ENCODE measurements at regions not wholly inside any gene's neighbourhood (a gene's known extent, or its start where the extent isn't known, plus 50 kb on each side); places are given as distances from the start of the nearest gene placed in this dataset.

DNA sequence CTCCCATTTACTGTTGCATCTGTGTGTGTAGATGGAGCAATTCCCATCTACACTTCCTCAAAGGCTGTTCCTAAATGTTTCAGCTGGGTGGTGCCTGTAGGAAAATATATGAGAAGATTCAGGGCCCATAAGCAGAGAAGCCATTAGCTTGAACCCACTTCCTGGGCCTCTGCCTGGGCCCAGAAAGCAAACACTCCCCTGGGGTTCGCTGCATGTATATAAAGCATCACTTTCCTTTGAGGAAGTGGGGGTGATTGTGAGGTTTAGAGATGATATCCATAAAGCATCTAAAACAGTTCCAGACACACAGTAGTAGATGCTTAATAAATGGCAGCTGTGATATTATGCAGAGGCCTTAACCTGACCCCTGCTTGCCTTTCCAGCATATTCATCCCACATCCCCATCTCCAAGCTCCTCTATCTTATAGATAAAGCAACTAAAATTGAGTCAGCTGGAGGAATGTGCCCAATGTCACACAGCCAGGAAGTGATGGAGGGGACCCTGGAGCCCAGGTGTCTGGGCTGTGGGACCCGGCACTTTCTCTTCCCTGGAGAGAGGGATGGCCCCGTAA is 280.0 kb upstream of the CRY1 start:
- DNase-seq (ENCODE audit: low spot score), result no peak

DNA sequence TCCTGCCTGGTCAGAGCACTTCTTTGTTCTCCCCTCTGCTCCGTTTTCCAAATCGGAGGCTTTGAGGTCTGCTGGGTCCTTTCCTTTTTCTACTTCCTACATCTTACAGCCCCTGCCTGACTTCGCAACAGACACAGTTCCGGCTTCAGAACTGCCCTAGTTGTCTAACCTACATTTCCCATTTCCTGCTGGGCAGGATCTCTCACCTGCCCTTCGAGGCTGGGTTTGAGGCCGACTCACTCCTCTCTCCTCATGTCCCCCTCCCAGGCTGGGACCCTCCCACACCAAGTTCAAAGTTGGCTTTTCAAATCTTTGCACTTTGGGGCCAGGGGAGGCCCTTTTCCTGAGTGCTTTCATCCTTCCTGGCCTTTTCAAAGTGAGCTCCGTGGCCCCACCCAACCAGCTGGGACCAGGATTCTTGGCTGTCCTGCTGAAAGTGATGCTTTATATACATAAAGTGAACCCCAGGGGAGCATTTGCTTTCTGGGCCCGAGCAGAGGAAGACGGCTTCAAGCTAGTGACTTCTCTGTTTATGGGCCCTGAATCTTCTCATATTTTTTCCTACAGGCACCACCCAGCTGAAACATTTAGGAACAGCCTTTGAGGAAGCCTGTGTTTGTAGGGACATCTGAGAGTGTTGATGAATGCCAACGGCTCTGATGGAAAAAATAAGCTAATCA is 281.0 kb upstream of the CRY1 start:
- no peak for DNase-seq (ENCODE audit: low spot score)

DNA sequence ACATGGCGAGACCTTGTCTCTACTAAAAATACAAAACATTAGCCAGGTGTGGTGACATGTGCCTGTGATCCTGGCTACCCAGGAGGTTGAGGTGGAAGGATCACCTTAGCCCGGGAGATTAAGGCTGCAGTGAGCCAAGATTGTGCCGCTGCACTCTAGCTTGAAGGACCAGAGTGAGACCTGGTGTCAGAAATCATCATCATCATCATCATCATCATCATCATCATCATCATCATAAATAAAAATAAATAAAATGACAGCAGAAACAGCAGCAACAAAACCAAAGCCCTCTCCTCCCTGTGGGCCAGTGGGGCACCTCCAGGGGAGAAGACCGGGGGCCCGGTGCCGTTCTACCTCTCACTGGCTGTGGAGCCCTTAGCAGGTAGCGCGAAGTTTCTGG is 281.9 kb upstream of the CRY1 start:
- no peak for DNase-seq (ENCODE audit: low spot score)

DNA sequence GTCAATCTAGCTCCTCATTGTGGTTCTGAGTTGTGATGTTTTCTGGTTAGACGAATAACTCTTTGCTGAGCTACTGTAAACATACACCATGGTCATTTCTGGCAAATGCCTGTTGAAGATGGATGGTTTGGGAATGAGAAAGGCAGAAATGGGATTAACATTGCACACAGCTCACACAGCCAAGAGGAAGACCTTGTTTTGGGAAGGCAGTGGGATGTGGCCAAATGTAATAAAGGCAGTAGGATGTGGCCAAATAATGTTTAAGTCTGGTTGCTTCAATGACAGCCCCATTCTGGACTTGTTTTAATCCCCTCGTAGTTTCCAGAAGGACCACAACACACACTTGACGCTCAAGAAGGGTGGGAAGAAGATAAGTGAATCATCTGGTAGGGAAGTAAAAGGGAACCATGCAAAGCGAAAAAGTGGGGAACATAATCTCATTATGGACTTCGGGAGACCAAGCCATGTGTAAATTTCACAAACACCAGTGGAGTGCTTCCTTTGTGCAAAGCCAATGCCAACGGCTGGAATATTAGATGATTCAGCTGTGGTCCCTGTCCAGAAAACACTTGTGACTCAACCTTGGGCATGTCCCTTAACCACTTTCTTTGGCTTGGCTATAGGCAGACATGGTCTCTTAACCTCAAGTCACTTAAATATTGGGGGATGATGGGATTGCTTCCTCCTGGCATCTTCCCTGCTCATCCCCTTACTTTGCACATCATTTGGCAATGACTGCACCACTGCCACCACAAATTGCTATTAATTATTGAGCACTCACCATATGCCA is 284.4 kb upstream of the CRY1 start:
- no peak for DNase-seq (ENCODE audit: low spot score)

DNA sequence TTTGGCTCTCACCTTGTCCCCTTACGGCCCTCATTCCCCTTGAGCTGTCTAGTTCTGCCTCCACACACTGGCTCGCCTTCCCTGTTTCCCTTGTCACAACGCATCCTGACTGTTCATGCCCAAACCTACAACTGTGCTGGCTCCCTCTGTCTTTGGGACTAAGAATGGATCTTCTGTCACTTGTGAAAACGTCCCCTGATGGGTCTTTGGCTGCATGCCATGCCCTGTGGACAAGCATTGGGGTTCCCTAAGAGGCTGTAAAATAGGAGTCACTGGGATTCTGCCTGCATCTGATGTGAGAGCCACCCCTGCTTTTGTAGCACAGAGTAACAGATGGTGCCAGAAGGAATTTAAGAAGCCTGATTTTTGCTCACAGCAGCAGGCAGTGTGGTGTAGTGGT is 285.3 kb upstream of the CRY1 start:
- DNase-seq (ENCODE audit: low spot score), result no peak

DNA sequence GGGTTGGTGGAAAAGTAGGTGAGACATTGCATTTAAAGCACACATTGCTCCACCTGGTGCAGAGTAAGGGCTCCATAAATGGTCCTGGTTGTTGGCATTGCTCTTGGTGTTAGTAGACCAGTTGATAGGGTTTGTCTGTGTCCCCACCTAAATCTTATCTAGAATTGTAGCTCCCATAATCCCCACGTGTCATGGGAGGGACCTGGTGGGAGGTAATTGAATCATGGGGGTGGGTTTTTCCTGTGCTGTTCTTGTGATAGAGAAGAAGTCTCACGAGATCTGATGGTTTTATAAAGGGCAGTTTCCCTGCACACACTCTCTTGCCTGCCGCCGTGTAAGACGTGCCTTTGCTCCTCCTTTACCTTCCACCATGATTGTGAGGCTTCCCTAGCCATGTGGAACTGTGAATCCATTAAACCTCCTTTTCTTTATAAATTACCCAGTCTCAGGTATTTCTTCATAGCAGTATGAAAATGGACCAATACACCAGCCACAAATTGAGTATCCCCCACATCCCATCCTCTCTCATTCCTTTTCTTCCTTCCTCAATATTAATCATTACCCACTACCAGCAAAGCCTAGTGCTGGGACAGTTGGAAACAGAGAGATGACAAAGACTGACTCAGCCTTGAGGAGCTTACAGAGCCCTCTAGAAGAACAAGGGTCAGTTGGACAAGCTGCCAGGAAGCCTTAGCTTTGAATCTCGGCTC is 285.9 kb upstream of the CRY1 start:
- DNase-seq (ENCODE audit: low spot score), result peak; percentile 5

DNA sequence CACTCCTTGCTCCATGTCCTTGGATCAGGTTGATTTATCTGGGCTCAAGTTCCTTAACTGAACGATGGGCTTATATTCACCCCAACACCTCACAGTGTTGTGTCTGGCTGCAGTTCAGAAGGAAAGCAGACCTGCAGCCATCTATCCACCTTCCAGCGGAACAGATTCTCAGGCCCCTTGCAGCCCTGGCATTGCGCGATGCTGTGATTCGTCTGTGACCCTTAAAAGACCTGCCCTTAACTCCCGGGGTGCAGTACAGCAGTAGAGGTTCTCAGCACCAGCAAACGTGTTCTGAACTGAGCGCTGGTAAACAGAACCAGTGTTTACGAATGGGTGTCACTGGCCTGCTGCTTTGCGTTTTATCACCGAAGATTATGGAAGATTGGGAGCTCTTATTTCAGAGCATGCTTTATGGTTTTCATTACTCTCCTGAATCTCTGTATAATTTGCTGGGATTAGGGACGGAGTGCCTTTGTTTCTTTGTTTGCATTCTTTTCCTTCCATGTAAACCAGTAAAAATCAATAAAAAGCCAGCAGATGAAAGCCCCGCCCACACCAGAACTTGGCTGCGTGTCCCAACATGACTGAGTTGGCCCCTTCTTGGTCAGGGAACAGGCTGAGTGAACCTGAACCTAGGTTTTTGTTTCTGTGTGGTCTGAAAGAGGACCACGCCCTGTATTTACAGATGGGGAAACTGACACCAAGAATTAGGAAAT is 286.7 kb upstream of the CRY1 start:
- no peak for DNase-seq (ENCODE audit: low spot score)

DNA sequence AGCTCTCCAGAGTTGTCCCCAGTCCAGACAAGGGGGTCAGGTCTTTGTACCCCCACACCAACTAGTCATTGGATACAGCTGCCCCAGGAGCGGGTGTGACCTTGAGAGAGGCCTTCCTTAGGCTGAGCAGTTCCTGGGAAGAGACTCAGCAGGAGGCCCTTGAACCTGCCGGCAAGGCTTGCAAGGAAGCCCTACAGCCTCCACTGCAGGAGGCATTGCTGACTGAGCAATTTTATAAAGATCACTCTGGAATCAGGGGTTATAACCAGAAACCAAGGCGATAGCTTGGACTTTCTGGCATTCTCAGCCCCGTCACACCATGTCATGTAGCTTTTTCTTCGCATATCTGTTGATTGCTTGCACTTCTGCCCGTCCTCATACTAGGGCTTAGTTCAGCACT is 291.3 kb upstream of the CRY1 start:
- no peak for DNase-seq (ENCODE audit: low spot score)

DNA sequence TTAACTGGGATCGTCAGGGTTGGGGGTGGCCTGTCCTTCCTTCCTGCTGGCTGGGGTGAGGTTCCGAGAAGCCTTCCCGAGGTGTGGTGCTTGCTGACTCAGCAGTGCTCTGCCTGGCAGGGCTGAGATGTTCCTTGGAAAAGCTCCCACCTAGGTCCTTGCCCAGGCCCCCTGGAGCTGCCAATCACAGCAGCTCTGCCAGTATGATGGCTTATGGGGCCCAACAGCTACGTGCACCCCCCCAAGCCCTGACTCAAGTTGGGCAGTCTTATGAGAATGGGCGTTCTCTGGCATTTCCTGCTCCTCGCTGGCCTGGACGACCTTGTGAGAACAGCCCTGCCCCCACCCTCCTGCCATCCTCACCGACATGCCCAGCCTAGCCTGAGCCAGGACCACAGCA is 292.2 kb upstream of the CRY1 start:
- DNase-seq (ENCODE audit: low spot score), result no peak

DNA sequence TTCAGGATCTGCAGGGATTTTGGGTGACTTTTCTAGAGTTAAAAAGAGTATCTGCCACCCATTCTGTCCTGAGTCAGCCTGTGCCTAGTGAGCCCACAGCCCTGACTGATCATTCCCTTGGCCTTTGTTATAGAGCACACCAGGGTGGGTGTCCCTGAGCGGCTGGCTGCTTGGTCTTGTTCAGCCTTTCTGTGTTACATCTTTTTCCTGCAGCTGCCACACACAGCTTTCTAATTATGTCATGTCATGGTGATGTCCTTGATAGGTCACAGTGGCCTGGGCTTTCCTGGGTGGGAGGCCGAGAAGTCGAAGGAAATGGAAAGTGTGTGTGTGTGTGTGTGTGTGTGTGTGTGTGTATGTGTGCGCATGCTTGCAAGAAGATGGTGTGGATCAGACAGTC is 293.2 kb upstream of the CRY1 start:
- no peak for DNase-seq (ENCODE audit: low spot score)

DNA sequence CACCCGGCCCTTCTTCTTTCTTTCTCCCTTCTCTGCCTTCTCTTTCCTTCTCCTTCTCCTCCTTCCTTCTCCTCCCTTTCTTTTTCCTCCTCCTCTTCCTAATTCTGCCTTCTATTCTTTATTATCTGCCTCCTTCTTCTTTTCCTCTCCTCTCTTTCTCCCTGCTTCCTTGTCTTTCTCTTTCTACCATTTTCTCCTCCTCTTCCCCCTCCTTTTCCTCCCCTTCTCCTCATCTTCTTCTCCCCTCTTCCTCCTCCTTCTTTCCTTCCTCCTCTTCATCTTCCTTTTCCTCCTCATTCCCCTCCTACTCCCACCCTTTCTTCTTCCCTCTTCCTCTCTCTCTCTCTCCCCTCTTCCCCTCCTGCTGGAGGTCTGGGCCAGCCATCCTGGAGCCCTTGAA is 294.9 kb upstream of the CRY1 start:
- DNase-seq (ENCODE audit: low spot score), result no peak

DNA sequence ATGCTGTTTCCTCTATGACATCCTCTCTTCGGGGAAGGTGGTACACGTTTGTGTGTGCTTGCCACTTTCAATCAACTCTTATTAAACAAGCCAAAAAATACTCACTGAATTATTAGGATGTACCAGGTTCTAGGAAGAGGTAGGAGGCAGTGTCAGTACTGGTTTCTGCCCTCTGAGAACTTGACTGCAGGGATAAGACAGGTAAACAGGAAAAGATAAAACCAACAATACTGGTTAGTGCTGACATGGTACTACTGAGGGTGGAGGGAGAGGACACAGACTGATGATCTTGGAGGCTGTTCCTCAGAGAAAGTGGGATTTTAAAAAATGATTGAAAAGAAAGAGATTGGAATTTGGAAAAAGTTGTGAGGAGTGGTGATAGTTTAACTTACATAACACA is 295.2 kb upstream of the PWP1 start:
- DNase-seq (ENCODE audit: low spot score), result no peak

DNA sequence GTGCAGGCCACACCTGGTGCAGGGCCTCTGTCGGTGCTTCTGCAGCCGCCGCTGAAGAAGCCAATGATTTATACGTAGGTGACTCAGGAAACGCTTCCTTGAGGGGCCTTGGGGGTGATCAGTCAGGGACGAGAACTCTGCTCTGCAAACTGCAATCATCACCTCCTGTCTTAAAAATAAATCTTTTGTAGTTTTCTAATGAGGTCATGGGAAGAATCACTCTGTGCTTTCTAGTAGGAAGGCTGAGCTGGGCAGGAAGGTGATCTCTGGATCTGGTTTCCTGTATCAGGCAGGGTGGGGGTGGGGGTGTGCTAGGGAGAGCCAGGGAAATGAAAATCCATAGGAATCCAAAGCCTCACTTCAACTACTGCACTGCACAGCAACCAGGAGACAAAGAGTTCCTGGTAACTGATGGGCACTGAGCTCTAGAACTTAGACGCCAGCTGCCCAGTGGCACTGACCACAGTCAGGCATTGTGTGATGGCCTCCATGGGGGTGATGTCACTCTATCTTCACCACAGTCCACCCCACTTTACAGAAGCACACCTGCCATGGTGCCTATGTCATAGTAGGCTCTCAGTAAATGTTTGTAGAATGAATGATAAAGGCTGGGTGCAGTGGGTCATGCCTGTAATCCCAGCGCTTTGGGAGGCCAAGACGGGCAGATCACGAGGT is 292.4 kb upstream of the PWP1 start:
- DNase-seq (ENCODE audit: low spot score), result no peak

DNA sequence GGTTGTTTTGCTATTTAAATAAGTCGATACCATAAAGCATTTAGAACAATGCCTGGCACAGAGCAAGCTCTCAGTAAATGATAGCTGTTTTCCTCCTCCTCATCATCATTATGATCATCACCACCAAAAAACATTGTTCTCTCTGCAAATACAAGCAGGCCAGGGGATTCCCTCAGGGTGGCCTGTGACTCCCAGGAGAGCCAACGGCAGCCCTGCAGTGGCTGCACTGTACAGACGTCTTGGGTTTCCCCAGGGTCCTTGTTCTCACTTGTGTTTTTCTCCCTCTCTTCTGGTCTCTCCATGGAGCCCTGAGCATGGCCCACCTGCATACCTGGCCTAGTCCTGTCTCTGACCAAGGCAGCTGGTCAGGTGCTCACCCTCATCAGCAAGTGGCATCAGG is 290.9 kb upstream of the PWP1 start:
- no peak for DNase-seq (ENCODE audit: low spot score)

DNA sequence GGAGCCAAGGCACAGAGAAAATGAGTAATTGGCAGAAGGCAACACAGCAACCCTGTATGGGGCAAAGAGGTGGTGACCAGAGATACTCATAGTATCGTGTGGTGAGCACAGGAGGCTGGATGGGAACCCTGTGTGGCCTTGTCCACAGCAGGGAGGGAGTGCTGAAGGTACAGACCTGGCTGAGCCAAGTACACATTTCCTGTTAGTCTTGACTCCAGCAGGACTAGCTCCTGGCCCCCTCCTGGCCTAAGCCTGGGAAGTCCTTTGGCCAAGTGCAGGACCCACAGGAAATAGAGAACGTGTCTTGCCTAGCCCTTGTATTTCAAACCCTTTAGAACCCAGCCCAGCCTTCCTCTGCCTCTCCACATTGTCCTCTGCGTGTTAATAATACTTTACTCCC is 289.8 kb upstream of the PWP1 start:
- no peak for DNase-seq (ENCODE audit: low spot score)

DNA sequence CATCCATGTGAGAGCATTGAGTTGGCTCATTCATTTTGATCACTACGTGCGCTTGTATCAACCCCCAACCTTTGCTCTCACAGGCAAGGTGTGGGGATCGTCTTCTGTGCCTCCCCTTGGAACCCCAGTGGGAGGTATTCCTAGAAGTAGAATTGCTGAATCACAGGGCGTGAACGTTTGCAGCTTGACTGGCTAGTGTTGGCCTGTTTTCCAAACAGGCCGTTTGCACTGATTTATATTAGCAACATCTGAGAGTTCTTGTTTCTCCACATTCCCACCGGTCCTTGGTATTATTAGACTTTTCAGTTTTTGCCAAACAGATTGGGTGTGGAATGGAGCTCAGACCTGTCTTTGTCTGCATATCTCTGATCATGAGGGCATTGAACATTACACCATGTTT is 288.6 kb upstream of the PWP1 start:
- DNase-seq (ENCODE audit: low spot score), result no peak

DNA sequence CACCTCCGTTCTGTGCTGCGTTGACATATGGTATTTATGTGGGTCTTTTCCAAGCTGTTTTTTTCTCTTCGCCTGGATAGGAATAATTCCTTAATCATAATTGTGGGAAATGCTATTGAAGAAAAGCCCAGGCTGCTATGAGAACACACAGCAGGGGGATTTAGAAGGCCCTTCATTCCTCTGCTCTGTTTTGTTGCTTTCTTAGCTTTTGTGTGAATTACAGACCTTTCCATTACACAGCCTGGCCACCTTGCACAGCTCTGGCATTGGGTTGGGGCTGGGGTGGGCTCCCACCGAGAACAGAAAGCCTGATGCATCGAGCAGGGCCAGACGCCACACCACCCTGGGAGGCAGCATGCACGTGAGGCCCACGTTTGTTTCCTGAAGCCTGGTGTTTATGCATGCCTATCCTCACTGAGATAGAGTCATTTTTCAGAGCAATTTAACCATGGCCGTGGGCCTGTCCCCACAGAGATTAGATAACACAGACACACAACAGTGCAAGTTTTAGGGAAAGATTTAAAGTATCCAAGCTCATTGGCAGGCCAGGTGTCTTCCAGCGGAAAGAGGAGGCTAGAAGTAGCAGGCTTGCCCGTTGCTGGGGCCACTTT is 287.6 kb upstream of the PWP1 start:
- no peak for DNase-seq (ENCODE audit: low spot score)

DNA sequence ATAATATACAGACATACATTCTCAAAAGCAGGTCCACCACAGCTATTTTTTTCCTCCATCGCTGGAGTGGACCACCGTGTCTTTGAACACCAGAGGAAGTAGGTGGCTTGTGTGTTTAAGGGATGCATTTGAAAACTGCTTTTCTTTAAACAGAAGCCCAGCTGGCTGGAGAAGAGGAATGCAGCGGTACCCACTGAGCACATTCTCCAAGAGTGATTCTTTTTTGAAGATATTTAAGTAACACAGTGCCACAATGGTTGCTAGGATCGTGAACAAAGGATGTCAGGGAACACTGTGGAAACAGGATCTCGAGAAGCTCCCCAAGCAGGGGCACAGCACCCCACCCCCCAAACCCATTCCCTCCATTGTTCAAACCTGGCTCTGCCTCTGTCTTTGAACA is 286.6 kb upstream of the PWP1 start:
- no peak for DNase-seq (ENCODE audit: low spot score)

DNA sequence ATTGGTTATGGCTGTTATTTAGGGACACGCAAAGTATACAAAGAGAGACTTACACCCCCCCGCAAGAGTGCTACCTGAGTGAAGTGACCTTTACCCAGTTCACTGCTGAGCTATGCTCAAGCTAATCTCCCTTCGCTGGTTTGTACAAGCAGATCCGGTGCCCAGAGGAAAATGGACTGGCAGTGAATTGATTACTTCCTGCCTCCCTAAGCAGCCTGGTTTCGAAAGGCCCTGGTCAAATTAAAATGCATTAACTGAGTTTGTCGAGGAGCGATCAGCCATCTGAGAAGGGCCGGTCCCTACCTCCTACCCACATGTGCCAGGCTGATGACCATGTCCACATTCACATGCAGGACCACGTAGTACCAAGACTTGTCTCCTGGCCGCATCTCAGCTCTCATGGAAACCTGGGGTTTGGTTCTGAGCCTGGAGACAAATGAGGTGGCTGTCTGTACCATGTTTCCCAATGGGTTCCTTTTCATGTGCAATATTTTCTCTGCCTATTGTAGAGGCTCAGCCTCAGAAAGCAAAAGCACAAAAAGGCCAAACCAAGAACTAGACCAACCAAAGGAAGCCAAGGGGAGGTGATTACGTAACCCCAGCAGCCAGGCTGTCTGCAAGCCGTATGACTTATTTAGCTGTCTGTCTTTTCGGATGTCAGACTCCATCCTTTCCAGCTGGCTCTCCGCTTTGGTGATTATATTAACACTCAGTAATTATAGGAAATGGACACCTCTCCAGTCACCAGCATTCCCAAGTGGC is 284.7 kb upstream of the PWP1 start:
- no peak for DNase-seq (ENCODE audit: low spot score)
